ENCODE measurements at regions not wholly inside any gene's neighbourhood (a gene's known extent, or its start where the extent isn't known, plus 50 kb on each side); places are given as distances from the start of the nearest gene placed in this dataset.

DNA sequence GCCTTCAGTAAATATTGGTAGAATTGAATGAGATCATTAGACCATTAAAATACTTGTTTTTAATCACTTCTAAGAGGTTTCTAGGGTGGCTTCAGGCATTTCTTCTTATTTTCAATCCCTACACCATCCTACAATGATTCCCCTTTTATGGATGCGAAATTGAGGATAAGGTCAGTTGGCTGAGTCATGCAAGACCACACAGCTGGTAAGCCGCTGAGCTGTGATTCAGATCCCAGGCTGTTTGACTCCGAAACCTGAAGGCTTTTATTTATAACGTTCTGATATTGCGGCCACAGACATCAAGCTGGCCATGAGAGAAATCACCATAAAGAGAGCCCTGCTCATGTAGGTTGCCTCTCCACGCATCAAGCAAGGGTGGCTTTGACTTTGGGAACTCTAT lies 133.4 kb downstream of the VAPA start:
- DNase-seq (ENCODE audit: extremely low spot score, unreplicated experiment): no peak
- H3K4me1 Mint-ChIP-seq (ENCODE audit: unreplicated experiment): peaks cover 3% of the 10 kb centered on the region
- peaks cover 4% of the 10 kb centered on the region for H3K9me3 Mint-ChIP-seq
- no peaks in the 10 kb centered on the region for H3K27me3 Mint-ChIP-seq
- H3K36me3 Mint-ChIP-seq: no peaks in the 10 kb centered on the region
- no peak overlapping the region for H3K4me3 Mint-ChIP-seq
- no peak for TF ChIP-seq CTCF (conservative IDR thresholded peaks at IDR 0.05)
- no peak overlapping the region for H3K27ac Mint-ChIP-seq

- Mint-ChIP-seq H3K4me3 (no peak overlapping the region), H3K9me3 (no peaks in the 10 kb centered on the region), H3K27ac (no peak overlapping the region), H3K36me3 (no peaks in the 10 kb centered on the region), H3K4me1 (ENCODE audit: unreplicated experiment) (peaks cover 6% of the 10 kb centered on the region), H3K27me3 (no peaks in the 10 kb centered on the region)
- TF ChIP-seq CTCF (conservative IDR thresholded peaks at IDR 0.05): no peak
- DNase-seq (ENCODE audit: extremely low spot score, unreplicated experiment): no peak
Measured at GRCh38 chr18:10049747-10050146, 135.9 kb downstream of the VAPA start.

- no peaks in the 10 kb centered on the region for H3K27me3 Mint-ChIP-seq
- DNase-seq (ENCODE audit: extremely low spot score, unreplicated experiment): no peak
- no peak overlapping the region for H3K27ac Mint-ChIP-seq
- H3K4me1 Mint-ChIP-seq (ENCODE audit: unreplicated experiment): peaks cover 5% of the 10 kb centered on the region
- H3K9me3 Mint-ChIP-seq: no peaks in the 10 kb centered on the region
- TF ChIP-seq CTCF (conservative IDR thresholded peaks at IDR 0.05): no peak
- no peaks in the 10 kb centered on the region for H3K36me3 Mint-ChIP-seq
- H3K4me3 Mint-ChIP-seq: no peak overlapping the region
Measured at GRCh38 chr18:10050956-10051355, 137.1 kb downstream of the VAPA start.

DNA sequence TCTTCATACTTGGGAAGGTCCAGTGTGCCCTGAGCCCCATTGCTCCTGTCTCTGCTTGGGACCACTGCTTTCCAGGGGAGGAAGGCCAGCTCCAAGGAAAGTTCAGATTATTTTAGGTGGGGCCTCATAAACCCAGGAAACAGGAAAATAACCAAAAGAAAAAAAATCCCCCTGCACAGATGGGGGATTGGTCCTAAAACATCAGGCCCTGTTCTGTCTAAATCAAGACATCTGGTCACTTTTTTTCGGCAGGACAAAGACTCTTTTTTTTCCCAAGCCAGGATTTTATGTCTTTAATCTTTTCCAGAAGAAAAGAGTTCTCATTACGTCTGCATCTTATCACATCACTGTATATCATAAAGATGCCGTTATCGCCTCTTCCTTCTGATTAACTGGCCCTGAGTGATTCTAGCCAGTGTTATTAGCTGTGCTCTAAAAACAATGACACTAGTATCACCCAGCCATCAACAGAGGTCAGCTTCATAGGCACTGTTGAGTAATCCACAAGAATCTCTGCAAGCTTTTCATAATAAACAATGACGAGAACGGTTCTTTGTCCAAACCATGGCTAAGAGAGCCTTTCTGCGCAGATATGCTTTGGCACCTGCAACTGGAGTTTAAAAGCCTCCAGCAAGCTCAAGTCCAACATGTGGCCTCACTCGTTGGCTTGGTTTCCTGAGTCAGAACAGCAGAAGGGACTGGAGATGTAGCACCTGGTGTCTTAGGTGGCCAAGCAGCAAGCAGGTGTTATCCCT lies 138.2 kb downstream of the VAPA start:
- Mint-ChIP-seq H3K9me3 (no peaks in the 10 kb centered on the region), H3K27me3 (no peaks in the 10 kb centered on the region), H3K4me1 (ENCODE audit: unreplicated experiment) (peaks cover 9% of the 10 kb centered on the region), H3K27ac (no peak overlapping the region), H3K36me3 (no peaks in the 10 kb centered on the region), H3K4me3 (no peak overlapping the region)
- no peak for TF ChIP-seq CTCF (conservative IDR thresholded peaks at IDR 0.05)
- no peak for DNase-seq (ENCODE audit: extremely low spot score, unreplicated experiment)

DNA sequence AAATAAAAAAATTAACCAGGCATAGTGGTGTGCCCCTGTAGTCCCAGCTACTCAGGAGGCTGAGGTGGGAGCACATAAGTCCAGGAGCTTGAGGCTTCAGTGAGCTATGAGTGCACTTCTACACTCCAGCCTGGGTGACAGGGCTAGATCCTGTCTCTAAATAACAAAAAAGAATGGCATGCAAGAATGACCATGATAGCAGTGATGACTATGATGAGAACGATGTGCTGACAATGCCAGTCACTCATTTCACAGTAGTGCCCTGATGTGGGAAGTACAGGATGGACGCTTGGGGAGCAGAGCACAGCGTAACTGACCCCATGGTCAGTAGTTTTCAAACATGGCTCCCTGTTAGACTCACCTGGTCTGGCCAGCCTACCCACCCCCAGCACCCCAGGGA lies 139.1 kb downstream of the VAPA start:
- Mint-ChIP-seq H3K27me3 (no peaks in the 10 kb centered on the region), H3K4me3 (no peak overlapping the region), H3K9me3 (no peaks in the 10 kb centered on the region), H3K27ac (no peak overlapping the region), H3K4me1 (ENCODE audit: unreplicated experiment) (peaks cover 18% of the 10 kb centered on the region), H3K36me3 (no peaks in the 10 kb centered on the region)
- DNase-seq (ENCODE audit: extremely low spot score, unreplicated experiment): no peak
- no peak for TF ChIP-seq CTCF (conservative IDR thresholded peaks at IDR 0.05)

Data from type B pancreatic cell (in vitro differentiated cells).